ENCODE measurements at regions not wholly inside any gene's neighbourhood (a gene's known extent, or its start where the extent isn't known, plus 50 kb on each side); places are given as distances from the start of the nearest gene placed in this dataset.

DNA sequence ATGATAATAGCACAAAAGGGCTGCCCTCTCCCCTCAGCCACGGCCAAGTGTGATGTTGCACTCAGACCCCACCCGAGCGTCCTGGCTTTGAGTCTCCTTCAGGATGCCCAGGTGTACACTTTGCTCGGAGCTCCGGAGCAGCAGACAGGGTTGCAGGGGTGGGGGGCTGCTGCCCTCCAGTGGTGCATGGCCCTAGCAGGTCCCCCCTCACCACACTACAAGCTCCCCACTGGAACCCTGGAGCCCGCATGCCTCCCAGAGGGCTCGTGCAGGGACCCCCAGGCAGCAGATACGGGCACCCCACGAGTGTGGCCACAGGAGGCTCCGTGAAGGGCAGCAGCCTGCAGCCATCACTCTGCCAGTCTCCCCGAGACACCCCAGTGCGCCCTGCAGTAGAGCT, 69.9 kb upstream of the C14orf180 start:
- H3K4me3 Mint-ChIP-seq (ENCODE audit: unreplicated experiment) = no peak overlapping the region
- H3K36me3 Mint-ChIP-seq (ENCODE audit: low read depth) = no peaks in the 10 kb centered on the region
- peaks cover 12% of the 10 kb centered on the region for H3K9me3 Mint-ChIP-seq (ENCODE audit: low read depth)
- TF ChIP-seq, protein P1, sequence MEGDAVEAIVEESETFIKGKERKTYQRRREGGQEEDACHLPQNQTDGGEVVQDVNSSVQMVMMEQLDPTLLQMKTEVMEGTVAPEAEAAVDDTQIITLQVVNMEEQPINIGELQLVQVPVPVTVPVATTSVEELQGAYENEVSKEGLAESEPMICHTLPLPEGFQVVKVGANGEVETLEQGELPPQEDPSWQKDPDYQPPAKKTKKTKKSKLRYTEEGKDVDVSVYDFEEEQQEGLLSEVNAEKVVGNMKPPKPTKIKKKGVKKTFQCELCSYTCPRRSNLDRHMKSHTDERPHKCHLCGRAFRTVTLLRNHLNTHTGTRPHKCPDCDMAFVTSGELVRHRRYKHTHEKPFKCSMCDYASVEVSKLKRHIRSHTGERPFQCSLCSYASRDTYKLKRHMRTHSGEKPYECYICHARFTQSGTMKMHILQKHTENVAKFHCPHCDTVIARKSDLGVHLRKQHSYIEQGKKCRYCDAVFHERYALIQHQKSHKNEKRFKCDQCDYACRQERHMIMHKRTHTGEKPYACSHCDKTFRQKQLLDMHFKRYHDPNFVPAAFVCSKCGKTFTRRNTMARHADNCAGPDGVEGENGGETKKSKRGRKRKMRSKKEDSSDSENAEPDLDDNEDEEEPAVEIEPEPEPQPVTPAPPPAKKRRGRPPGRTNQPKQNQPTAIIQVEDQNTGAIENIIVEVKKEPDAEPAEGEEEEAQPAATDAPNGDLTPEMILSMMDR (IDR thresholded peaks at IDR 0.05) = no peak
- peaks cover 4% of the 10 kb centered on the region for H3K27me3 Mint-ChIP-seq (ENCODE audit: low read depth)
- H3K27ac Mint-ChIP-seq (ENCODE audit: unreplicated experiment) = no peak overlapping the region
- H3K4me1 Mint-ChIP-seq (ENCODE audit: low read depth) = no peaks in the 10 kb centered on the region
- DNase-seq (ENCODE audit: low spot score) = no peak

DNA sequence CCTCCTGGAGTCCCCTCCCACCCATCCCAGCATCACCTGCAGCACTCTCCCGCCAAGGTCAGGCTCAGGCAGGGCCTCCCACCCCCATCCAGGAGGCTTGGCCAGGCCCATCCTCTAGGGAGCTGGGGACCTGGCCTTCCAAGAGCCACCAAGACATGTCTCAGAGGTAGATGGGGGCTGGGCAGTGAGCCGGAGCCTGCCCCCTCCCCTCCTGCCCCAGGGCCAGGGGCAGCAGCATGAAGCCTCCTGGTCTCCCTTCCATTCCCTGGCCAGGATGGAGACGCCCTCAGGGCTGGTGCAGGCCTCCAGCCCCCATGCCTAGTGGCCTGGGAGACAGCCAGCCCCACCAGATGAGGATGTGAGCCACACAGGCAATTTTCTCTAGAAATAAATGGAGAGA, 69.3 kb upstream of the C14orf180 start:
- Mint-ChIP-seq H3K27ac (ENCODE audit: unreplicated experiment) (no peak overlapping the region), H3K36me3 (ENCODE audit: low read depth) (no peaks in the 10 kb centered on the region), H3K4me1 (ENCODE audit: low read depth) (no peaks in the 10 kb centered on the region), H3K27me3 (ENCODE audit: low read depth) (peaks cover 4% of the 10 kb centered on the region), H3K9me3 (ENCODE audit: low read depth) (peaks cover 12% of the 10 kb centered on the region), H3K4me3 (ENCODE audit: unreplicated experiment) (no peak overlapping the region)
- TF ChIP-seq, protein P1 (IDR thresholded peaks at IDR 0.05) = no peak
- no peak for DNase-seq (ENCODE audit: low spot score)

DNA sequence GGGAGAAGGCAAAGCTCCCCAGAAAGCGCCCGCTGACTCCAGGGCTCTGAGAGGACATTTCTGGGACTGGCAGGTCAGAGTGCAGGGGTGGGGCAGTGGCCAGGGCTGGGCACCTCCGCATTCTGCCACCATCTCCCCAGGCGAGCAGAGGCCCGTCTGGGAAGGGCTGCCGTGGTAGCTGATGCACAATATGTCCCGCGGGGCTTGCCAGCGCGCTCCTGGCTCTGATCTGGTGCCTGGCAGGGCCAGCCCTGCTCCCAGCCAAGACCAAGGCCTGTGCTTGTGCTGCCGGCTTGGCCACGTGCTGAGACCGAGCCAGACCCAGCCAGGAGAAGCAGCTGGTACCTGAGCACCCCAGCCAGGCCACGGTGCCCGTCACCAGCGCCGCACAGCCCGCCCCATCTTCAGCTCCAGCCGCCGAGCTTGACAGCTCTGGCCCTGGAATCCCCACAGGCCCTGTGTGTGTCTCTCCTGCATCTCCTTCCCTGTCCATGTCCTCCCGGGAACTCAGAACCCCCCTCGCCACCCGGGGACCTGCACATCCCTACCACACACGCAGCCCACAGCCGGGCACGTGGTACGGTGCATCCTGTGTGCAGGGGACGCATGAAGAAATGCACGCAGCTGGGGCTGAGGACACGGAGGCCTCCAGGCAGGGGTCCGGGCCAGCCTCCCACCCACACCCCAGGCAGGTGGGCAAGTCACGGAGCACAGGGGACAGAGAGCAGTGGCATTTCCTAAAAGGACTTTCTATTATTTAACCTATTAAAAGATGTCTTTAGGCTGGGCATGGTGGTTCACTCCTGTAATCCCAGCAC, 68.6 kb upstream of the C14orf180 start:
- TF ChIP-seq, protein P1 (IDR thresholded peaks at IDR 0.05) = no peak
- no peak for DNase-seq (ENCODE audit: low spot score)
- no peaks in the 10 kb centered on the region for H3K4me1 Mint-ChIP-seq (ENCODE audit: low read depth)
- peaks cover 12% of the 10 kb centered on the region for H3K9me3 Mint-ChIP-seq (ENCODE audit: low read depth)
- peaks cover 4% of the 10 kb centered on the region for H3K27me3 Mint-ChIP-seq (ENCODE audit: low read depth)
- no peak overlapping the region for H3K4me3 Mint-ChIP-seq (ENCODE audit: unreplicated experiment)
- H3K27ac Mint-ChIP-seq (ENCODE audit: unreplicated experiment) = no peak overlapping the region
- no peaks in the 10 kb centered on the region for H3K36me3 Mint-ChIP-seq (ENCODE audit: low read depth)

DNA sequence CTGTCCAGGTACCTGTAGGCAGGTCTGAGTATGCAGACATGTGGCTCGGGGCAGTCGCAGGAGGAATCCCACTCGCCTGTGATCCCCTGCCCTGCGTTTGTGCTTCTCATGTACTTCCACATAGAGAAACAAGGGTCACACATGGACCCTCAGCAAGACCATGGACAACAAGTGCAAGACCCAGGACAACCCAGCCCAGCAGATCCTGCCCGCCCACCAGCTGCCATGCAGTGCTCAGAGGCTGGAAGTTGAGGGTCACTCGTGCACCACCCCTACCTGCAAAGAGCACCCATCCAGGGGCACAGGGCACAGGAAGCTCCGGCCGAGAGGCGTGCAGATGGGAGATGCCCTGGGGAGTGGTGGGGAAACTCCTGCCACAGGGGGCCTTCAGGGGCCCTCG, 67.5 kb upstream of the C14orf180 start:
- Mint-ChIP-seq H3K27me3 (ENCODE audit: low read depth) (peaks cover 4% of the 10 kb centered on the region), H3K9me3 (ENCODE audit: low read depth) (peaks cover 16% of the 10 kb centered on the region), H3K27ac (ENCODE audit: unreplicated experiment) (no peak overlapping the region), H3K4me3 (ENCODE audit: unreplicated experiment) (no peak overlapping the region), H3K4me1 (ENCODE audit: low read depth) (no peaks in the 10 kb centered on the region), H3K36me3 (ENCODE audit: low read depth) (no peaks in the 10 kb centered on the region)
- TF ChIP-seq, protein P1 (IDR thresholded peaks at IDR 0.05) = no peak
- DNase-seq (ENCODE audit: low spot score) = no peak

- Mint-ChIP-seq H3K4me3 (ENCODE audit: unreplicated experiment) (no peak overlapping the region), H3K9me3 (ENCODE audit: low read depth) (peaks cover 20% of the 10 kb centered on the region), H3K27ac (ENCODE audit: unreplicated experiment) (no peak overlapping the region), H3K36me3 (ENCODE audit: low read depth) (no peaks in the 10 kb centered on the region), H3K27me3 (ENCODE audit: low read depth) (peaks cover 4% of the 10 kb centered on the region), H3K4me1 (ENCODE audit: low read depth) (no peaks in the 10 kb centered on the region)
- no peak for DNase-seq (ENCODE audit: low spot score)
- TF ChIP-seq, protein P1 (IDR thresholded peaks at IDR 0.05) = no peak
Observed at GRCh38 chr14:104512771-104513640, 66.6 kb upstream of the C14orf180 start.

Measured in chondrocyte (in vitro differentiated cells).